PC-9 (cell line): ENCODE measurements at regions not wholly inside any gene's neighbourhood (a gene's known extent, or its start where the extent isn't known, plus 50 kb on each side); places are given as distances from the start of the nearest gene placed in this dataset.

Source experiments
- BruUV-seq: library from RNA; stranded (reverse); fragments of 400-500 nt; replicated peaks from 2 replicates; lab custom pipeline; 2021; lab: Mats Ljungman, UMichigan
- CTCF ChIA-PET: fragments of 300-600 bp; sonication (Branson Sonifier 250); formaldehyde crosslinking; loops from one replicate; lab custom pipeline; 2022; ENCODE audit warnings: antibody characterized with exemption; lab: Charles Lee
- POLR2A ChIA-PET: fragments of 300-600 bp; sonication (Branson Sonifier 250); formaldehyde crosslinking; loops from one replicate; lab custom pipeline; 2022; ENCODE audit warnings: antibody characterized with exemption; ENCODE audit not compliant: unreplicated experiment; lab: Charles Lee
- DNase-seq, 2 experiments: peaks; one replicate each; pipeline versions ENCODE4 v3.0.0 to v3.0.0-alpha.2; 2015 to 2022; ENCODE audit warnings: mixed read lengths in 1 of 2
- H2AFZ ChIP-seq: fragments of 200-600 bp; sonication (generic); 2 replicates; pipeline ENCODE4 v1.8.1; 2017; ENCODE audit warnings: antibody characterized with exemption
- H3F3A ChIP-seq: fragments of 200-600 bp; sonication (generic); 2 replicates; pipeline ENCODE4 v1.8.1; 2017; ENCODE audit warnings: antibody characterized with exemption, mild to moderate bottlenecking, low read depth; ENCODE audit not compliant: insufficient read depth
- H3K27ac ChIP-seq: fragments of 200-600 bp; sonication (generic); 2 replicates; pipeline ENCODE4 v1.6.1; 2016; ENCODE audit warnings: mixed run types
- H3K27me3 ChIP-seq: fragments of 200-600 bp; sonication (generic); 2 replicates; pipeline ENCODE4 v1.6.1; 2016; ENCODE audit warnings: low read depth, mixed run types; ENCODE audit not compliant: insufficient read depth
- H3K36me3 ChIP-seq: fragments of 200-600 bp; sonication (generic); 2 replicates; pipeline ENCODE4 v1.6.1; 2016; ENCODE audit warnings: low read depth, mixed run types
- H3K4me1 ChIP-seq: fragments of 200-600 bp; sonication (generic); replicated peaks from 2 replicates; pipeline ENCODE4 v1.6.1; 2016; ENCODE audit warnings: mixed run types; ENCODE audit not compliant: insufficient read depth
- H3K4me2 ChIP-seq: fragments of 200-600 bp; sonication (generic); 2 replicates; pipeline ENCODE4 v1.6.1; 2017; ENCODE audit warnings: mixed run types
- H3K4me3 ChIP-seq: fragments of 200-600 bp; sonication (generic); 2 replicates; pipeline ENCODE4 v1.6.1; 2016; ENCODE audit warnings: mixed run types
- H3K79me2 ChIP-seq: fragments of 200-600 bp; sonication (generic); 2 replicates; pipeline ENCODE4 v1.6.1; 2017; ENCODE audit warnings: low read depth, mixed run types
- H3K9me2 ChIP-seq: fragments of 200-600 bp; sonication (generic); 2 replicates; pipeline ENCODE4 v1.8.1; 2017; ENCODE audit warnings: mild to moderate bottlenecking; ENCODE audit not compliant: insufficient read depth
- H3K9me3 ChIP-seq: fragments of 200-600 bp; sonication (generic); 2 replicates; pipeline ENCODE4 v1.8.1; 2016; ENCODE audit warnings: low read depth; ENCODE audit not compliant: insufficient read depth
- H4K20me1 ChIP-seq: fragments of 200-600 bp; sonication (generic); 2 replicates; pipeline ENCODE4 v1.8.1; 2017; ENCODE audit not compliant: insufficient read depth
- CTCF ChIP-seq: fragments of 200-600 bp; sonication (generic); conservative IDR thresholded peaks from 2 replicates; pipeline ENCODE4 v1.6.1; 2017; ENCODE audit warnings: mixed run types, antibody characterized with exemption, mild to moderate bottlenecking, moderate library complexity
- EZH2 ChIP-seq: fragments of 200-600 bp; sonication (generic); IDR thresholded peaks from 2 replicates; pipeline ENCODE4 v1.8.0; 2017; ENCODE audit warnings: antibody characterized with exemption, low read depth
- intact Hi-C: fragments of 100-400 bp; cut with micrococcal nuclease; formaldehyde crosslinking; loops from one replicate; pipeline ENCODE4 v1.10.0; 2022; ENCODE audit not compliant: unreplicated experiment

GRCh38 chr3:83765956-83766355 is 1192.8 kb upstream of the CADM2 start:
- TF ChIP-seq EZH2 (no peak), CTCF (no peak)
- Histone ChIP-seq H3F3A (no peaks in the 10 kb centered on the region), H3K4me2 (no peak overlapping the region), H3K27me3 (no peaks in the 10 kb centered on the region), H4K20me1 (no peaks in the 10 kb centered on the region), H3K9me3 (no peaks in the 10 kb centered on the region), H3K27ac (no peak overlapping the region), H3K9me2 (no peaks in the 10 kb centered on the region), H3K4me3 (no peak overlapping the region), H3K79me2 (no peaks in the 10 kb centered on the region), H3K36me3 (no peaks in the 10 kb centered on the region), H3K4me1 (no peaks in the 10 kb centered on the region), H2AFZ (no peak overlapping the region)
- ChIA-PET CTCF (no interaction called here), POLR2A (no interaction called here)
- BruUV-seq: no TSS peak
- DNase-seq: no peak
- intact Hi-C loops: no loop called here

- Histone ChIP-seq H3K4me1 (no peaks in the 10 kb centered on the region), H3F3A (no peaks in the 10 kb centered on the region), H3K27ac (no peak overlapping the region), H3K27me3 (no peaks in the 10 kb centered on the region), H3K79me2 (no peaks in the 10 kb centered on the region), H3K9me2 (no peaks in the 10 kb centered on the region), H2AFZ (no peak overlapping the region), H3K4me3 (no peak overlapping the region), H4K20me1 (no peaks in the 10 kb centered on the region), H3K4me2 (no peak overlapping the region), H3K36me3 (no peaks in the 10 kb centered on the region), H3K9me3 (no peaks in the 10 kb centered on the region)
- intact Hi-C loops: no loop called here
- BruUV-seq: no TSS peak
- ChIA-PET POLR2A (no interaction called here), CTCF (no interaction called here)
- TF ChIP-seq EZH2 (no peak), CTCF (no peak)
- no peak for DNase-seq
Observed at GRCh38 chr3:83769791-83770663, 1188.8 kb upstream of the CADM2 start.

DNA sequence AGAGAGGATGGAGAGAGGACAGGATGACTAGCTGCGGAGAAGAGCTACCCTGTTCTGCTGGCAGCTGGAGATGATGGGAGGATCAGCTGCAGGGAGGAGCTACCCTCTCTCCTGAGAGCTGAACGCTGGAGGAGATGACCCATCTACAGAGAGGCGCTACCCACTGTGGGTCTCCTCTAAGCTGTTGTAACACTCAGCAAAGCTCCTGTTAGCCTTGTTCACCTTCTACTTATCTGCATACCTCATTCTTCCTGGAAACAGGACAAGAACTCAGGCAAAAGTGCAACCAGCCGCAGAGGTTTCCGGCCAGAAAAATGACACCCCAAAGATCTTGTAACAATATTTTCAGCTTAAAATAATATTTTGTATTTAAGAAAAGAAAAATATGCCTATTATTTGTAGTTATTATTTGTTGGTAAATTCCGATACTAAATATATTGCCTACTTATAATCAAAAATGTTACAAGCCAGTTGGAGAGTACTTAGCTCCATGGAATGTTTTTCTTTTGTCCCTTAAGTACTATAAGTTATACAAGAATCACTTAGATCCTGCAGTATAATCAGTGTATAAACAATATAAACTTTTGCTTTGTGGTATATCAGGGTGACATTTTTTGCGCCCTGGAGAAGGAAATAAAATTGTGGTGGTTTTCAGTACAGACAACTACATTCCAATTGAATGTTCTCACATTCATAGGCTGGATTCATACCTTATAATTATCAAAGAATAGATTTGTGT is 1188.0 kb upstream of the CADM2 start:
- no TSS peak for BruUV-seq
- H3K4me1 ChIP-seq: no peaks in the 10 kb centered on the region
- no peaks in the 10 kb centered on the region for H3F3A ChIP-seq
- H3K4me3 ChIP-seq: no peak overlapping the region
- H3K4me2 ChIP-seq: no peak overlapping the region
- H3K27me3 ChIP-seq: no peaks in the 10 kb centered on the region
- no peaks in the 10 kb centered on the region for H3K9me3 ChIP-seq
- DNase-seq: no peak
- intact Hi-C loops: no loop called here
- TF ChIP-seq EZH2 (no peak), CTCF (no peak)
- no peaks in the 10 kb centered on the region for H3K36me3 ChIP-seq
- H3K27ac ChIP-seq: no peak overlapping the region
- no peaks in the 10 kb centered on the region for H4K20me1 ChIP-seq
- no peaks in the 10 kb centered on the region for H3K79me2 ChIP-seq
- no peak overlapping the region for H2AFZ ChIP-seq
- no peaks in the 10 kb centered on the region for H3K9me2 ChIP-seq
- CTCF ChIA-PET: no interaction called here
- POLR2A ChIA-PET: no interaction called here
